ENCODE measurements at regions not wholly inside any gene's neighbourhood (a gene's known extent, or its start where the extent isn't known, plus 50 kb on each side); places are given as distances from the start of the nearest gene placed in this dataset.

DNA sequence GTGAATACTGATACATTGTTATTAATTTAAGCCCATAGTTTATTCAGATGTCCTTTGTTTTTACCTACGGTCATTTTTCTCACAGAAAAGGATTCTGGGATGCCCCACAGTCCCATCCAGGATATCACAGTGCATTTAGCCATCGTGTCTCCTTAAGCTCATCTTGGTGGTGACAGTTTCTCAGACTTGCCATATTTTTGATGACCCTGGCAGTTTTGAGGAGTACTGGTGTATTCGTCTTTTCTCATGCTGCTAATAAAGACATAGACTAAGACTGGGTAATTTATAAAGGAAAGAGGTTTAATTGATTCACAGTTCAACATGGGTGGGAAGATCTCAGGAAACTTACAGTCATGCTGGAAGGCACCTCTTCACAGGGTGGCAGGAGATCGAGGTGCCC is 295.9 kb upstream of the CDH4 start:
- TF ChIP-seq CTCF (conservative IDR thresholded peaks at IDR 0.05) (no peak), ZFX (IDR thresholded peaks at IDR 0.05) (no peak)
